ENCODE measurements at regions not wholly inside any gene's neighbourhood (a gene's known extent, or its start where the extent isn't known, plus 50 kb on each side); places are given as distances from the start of the nearest gene placed in this dataset.

DNA sequence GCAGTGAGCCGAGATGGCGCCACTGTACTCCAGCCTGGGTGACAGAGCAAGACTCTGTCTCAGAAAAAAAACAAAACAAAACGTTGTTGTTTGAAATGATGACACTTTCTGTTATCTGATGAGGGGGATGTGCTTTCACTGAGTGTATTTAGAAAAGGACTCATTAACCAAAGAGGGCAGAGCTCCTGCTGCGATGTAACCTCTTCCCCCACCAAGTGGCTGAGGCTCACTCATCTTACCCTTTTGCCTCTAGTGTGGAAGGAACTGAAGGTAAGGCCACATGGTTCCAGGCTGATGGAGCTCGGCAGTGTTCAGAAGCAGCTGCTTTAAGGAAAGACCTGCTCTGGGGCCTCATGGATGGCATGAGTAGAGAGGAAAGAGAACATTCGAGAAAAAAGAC lies 105.7 kb upstream of the RUNX1 start:
- TF ChIP-seq, protein P1, sequence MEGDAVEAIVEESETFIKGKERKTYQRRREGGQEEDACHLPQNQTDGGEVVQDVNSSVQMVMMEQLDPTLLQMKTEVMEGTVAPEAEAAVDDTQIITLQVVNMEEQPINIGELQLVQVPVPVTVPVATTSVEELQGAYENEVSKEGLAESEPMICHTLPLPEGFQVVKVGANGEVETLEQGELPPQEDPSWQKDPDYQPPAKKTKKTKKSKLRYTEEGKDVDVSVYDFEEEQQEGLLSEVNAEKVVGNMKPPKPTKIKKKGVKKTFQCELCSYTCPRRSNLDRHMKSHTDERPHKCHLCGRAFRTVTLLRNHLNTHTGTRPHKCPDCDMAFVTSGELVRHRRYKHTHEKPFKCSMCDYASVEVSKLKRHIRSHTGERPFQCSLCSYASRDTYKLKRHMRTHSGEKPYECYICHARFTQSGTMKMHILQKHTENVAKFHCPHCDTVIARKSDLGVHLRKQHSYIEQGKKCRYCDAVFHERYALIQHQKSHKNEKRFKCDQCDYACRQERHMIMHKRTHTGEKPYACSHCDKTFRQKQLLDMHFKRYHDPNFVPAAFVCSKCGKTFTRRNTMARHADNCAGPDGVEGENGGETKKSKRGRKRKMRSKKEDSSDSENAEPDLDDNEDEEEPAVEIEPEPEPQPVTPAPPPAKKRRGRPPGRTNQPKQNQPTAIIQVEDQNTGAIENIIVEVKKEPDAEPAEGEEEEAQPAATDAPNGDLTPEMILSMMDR (conservative IDR thresholded peaks at IDR 0.05): no peak
- no peak overlapping the region for H3K27ac ChIP-seq

DNA sequence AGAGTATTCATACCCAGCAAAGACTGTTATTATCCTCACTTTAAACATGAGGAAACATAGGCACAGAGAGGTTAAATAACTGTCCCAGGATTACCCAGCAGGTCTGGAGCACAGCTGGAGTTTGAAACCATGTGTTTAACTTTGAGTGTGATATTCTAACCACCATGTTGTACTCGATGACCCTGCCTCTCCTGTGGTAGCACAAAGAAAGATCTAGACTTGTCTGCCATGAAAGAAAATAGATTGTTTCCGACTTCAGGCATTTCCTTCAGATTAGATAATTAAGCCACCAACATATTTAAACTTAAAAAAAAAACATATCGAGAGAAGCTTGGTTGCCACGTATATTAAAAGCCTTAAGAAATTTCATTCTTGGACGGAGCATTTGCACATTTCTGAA lies 104.6 kb upstream of the RUNX1 start:
- TF ChIP-seq, protein P1 (conservative IDR thresholded peaks at IDR 0.05): no peak
- H3K27ac ChIP-seq: no peak overlapping the region

DNA sequence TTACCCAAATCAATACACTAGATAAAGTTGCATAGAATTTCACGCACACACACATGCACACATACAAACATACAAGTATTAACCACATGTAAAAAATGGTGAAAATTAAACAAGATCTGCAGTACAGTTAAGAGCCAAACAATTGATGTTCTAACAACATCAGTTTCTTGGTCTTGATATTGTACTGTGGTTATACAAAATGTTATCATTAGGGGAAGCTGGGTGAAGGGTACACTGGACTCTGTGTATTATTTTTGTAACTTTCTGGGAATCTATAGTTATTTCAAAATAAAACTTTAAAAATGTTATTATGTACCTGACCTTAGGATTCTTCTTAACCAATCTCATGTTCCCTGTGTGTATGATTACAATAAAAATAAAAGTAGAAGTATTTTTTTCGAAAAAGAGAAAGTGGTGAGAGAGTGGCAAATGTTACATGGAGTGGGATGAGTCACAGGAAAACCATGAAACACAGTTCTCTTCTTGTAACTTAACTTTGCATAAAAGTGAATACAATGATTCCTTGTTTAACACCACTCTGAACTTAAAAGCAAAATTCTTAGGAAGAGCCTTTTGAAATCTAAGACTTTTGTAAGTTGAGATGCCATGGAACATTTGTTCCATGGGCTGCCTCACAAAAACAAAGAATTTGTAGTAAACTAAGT lies 101.6 kb upstream of the RUNX1 start:
- no peak overlapping the region for H3K27ac ChIP-seq
- TF ChIP-seq, protein P1 (conservative IDR thresholded peaks at IDR 0.05): no peak

DNA sequence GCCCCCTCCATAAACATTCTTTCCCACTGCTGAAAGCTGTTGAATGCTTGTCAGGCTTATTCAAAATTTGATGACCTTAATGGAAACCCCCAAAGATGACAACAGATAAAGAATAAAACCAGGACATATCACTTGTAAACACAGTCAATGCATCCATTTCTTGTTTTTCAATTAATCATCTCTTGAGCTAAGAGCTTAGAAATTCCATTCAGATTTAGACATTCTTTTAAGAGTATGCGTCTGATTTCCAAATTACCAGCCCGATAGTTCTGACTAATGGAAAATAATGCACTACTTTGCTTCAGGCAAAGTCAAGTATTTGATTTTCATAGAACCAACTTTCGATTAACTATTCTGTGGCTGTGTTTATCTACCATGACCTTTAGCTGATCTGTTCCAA lies 100.6 kb upstream of the RUNX1 start:
- H3K27ac ChIP-seq: no peak overlapping the region
- TF ChIP-seq, protein P1 (conservative IDR thresholded peaks at IDR 0.05): no peak

DNA sequence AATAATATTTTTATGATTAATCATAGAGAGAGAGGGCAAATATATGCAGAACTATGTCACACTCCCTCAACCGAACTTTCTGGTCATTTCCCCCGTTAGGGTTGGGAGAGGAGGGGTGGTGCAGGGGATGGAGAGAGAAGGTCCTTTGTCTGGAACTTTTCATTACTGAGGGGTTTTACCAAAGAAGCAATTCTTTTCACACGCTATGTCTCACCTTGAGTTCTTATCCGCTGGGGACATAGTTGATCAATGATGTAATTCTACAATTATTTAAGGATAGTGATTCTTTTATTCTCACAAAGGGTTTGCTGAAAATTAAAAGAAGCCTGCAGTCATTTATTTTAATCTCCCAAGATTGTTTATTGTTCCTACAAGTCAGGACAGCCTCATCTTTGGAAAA lies 98.3 kb upstream of the RUNX1 start:
- TF ChIP-seq, protein P1 (conservative IDR thresholded peaks at IDR 0.05): no peak
- H3K27ac ChIP-seq: no peak overlapping the region

DNA sequence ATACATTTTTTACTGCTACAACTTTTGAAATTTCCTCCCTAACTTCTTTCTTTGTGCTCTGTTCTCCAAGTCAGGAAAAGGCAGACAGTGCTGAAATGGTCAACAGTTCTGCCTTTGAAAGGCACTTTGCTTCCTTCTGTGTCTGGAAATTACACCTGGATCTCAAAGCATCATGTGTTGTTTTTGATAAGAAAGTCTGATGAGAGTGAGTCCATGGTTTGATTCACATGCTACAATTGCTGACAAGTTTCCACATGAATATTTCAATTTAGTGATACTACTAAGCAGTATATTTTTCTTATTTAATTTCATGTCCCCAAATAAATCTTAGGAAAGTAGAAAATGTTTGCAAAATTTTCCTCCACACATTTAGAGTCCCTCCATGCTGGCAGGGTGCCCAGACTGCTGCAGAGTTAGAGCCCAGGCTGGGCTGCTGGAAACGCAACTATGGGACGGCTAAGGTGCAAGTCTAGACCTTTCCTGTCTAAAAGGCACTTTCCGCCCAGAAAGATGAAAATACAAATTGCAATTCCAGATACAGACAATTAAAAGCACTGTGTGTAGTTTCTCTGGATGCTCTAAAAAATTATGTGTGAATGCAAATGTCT lies 96.6 kb upstream of the RUNX1 start:
- H3K27ac ChIP-seq: no peak overlapping the region
- TF ChIP-seq, protein P1 (conservative IDR thresholded peaks at IDR 0.05): no peak

DNA sequence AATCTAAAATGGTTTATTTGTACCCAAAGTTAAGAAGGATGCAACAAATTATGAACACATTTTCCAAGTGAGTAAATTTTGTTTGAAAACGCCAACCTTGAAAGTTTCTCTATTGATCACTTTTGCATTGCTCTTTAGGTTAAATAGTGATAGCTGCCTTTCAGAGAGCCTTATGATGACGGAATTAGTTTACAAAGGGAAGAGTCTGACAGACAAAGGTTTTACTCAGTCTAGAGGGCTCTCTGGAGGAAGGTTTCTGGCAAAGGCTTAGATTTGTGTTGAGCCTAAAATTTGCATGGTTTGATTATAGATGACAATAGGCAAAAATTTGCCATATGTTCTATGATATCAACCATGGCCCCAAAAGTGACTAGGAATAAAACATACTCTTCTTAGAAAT lies 95.9 kb upstream of the RUNX1 start:
- TF ChIP-seq, protein P1 (conservative IDR thresholded peaks at IDR 0.05): no peak
- no peak overlapping the region for H3K27ac ChIP-seq

Measured in VCaP (cell line).